H1 (cell line): ENCODE measurements at regions not wholly inside any gene's neighbourhood (a gene's known extent, or its start where the extent isn't known, plus 50 kb on each side); places are given as distances from the start of the nearest gene placed in this dataset.

Experiments
- CTCF ChIA-PET: fragments of 300-600 bp; sonication (Branson Sonifier 250); formaldehyde crosslinking; loops from one replicate; lab custom pipeline; 2021; ENCODE audit not compliant: partially characterized antibody; lab: Charles Lee
- POLR2A ChIA-PET: fragments of 300-600 bp; sonication (Branson Sonifier 250); formaldehyde crosslinking; loops from one replicate; lab custom pipeline; 2021; ENCODE audit warnings: inconsistent platforms; ENCODE audit not compliant: partially characterized antibody; lab: Charles Lee
- DNase-seq, 2 experiments: peaks; one replicate each; pipeline versions ENCODE4 v3.0.0 to v3.0.0-alpha.2; 2010 to 2022; ENCODE audit warnings: low spot score in 2 of 2, low read depth in 1 of 2, mixed read lengths in 1 of 2
- FAIRE-seq: peaks from 2 replicates; lab custom pipeline; 2011; peaks lifted over from hg19 to GRCh38; lab: Jason Lieb, UNC
- H2AFZ ChIP-seq: 2 replicates; pipeline ENCODE4 v1.8.1; 2012; ENCODE audit warnings: low read length, inconsistent platforms
- H2AK5ac ChIP-seq: 2 replicates; pipeline ENCODE4 v1.6.1; 2013; ENCODE audit warnings: low read depth, low read length
- H2BK120ac ChIP-seq: replicated peaks from 2 replicates; pipeline ENCODE3; 2013; ENCODE audit warnings: low read depth, low read length, inconsistent platforms
- H2BK12ac ChIP-seq: 2 replicates; pipeline ENCODE4 v1.6.1; 2013; ENCODE audit warnings: low read depth, low read length
- H2BK15ac ChIP-seq: 2 replicates; pipeline ENCODE4 v1.6.1; 2013; ENCODE audit warnings: low read length
- H2BK20ac ChIP-seq: 2 replicates; pipeline ENCODE4 v1.6.1; 2013; ENCODE audit warnings: low read length
- H2BK5ac ChIP-seq: 2 replicates; pipeline ENCODE4 v1.6.1; 2013; ENCODE audit warnings: low read depth, low read length
- H3K14ac ChIP-seq: 2 replicates; pipeline ENCODE4 v1.6.1; 2013; ENCODE audit warnings: inconsistent platforms; ENCODE audit not compliant: insufficient read length
- H3K18ac ChIP-seq: 2 replicates; pipeline ENCODE4 v1.6.1; 2013; ENCODE audit warnings: low read length; ENCODE audit errors: extremely low read depth
- H3K23ac ChIP-seq: 2 replicates; pipeline ENCODE4 v1.6.1; 2013; ENCODE audit warnings: inconsistent platforms; ENCODE audit not compliant: insufficient read length
- H3K23me2 ChIP-seq: 2 replicates; pipeline ENCODE4 v1.6.1; 2013; ENCODE audit warnings: low read depth, low read length
- H3K27ac ChIP-seq: 2 replicates; pipeline ENCODE4 v1.6.1; 2011; ENCODE audit warnings: low read depth, low read length, inconsistent platforms
- H3K27me3 ChIP-seq, 4 experiments: replicated peaks in 1 of 4; 1 replicate in 1 of 4; 2 replicates in 3 of 4; pipeline versions ENCODE4 v1.6.1 to v1.8.1; 2011 to 2013; ENCODE audit warnings: low read length in 3 of 4, mild to moderate bottlenecking in 3 of 4, inconsistent platforms in 2 of 4, mixed read lengths in 2 of 4, moderate library complexity in 1 of 4; ENCODE audit not compliant: control insufficient read depth in 3 of 4, insufficient read depth in 3 of 4; ENCODE audit errors: extremely low read depth in 1 of 4
- H3K36me3 ChIP-seq, 4 experiments: 2 replicates each; pipeline versions ENCODE4 v1.6.1 to v1.8.1; 2011 to 2013; ENCODE audit warnings: mild to moderate bottlenecking in 4 of 4, low read length in 3 of 4, moderate library complexity in 2 of 4, control low read depth in 1 of 4, inconsistent platforms in 1 of 4; ENCODE audit not compliant: insufficient read depth in 4 of 4, control insufficient read depth in 2 of 4
- H3K4ac ChIP-seq: replicated peaks from 2 replicates; pipeline ENCODE3; 2013; ENCODE audit warnings: low read length, low read depth, mixed read lengths, inconsistent platforms; ENCODE audit not compliant: insufficient read length
- H3K4me1 ChIP-seq, 4 experiments: replicated peaks in 1 of 4; 1 replicate in 1 of 4; 2 replicates in 3 of 4; pipeline versions ENCODE4 v1.6.1 to v1.8.1; 2011 to 2013; ENCODE audit warnings: low read length in 3 of 4, inconsistent platforms in 2 of 4, mixed read lengths in 1 of 4; ENCODE audit not compliant: insufficient read depth in 4 of 4, control insufficient read depth in 3 of 4
- H3K4me2 ChIP-seq, 2 experiments: 2 replicates each; pipeline versions ENCODE4 v1.6.1 to v1.8.1; 2011 to 2013; ENCODE audit warnings: low read depth in 2 of 2, low read length in 2 of 2, control low read depth in 1 of 2, inconsistent platforms in 1 of 2, mild to moderate bottlenecking in 1 of 2; ENCODE audit not compliant: insufficient read depth in 1 of 2
- H3K4me3 ChIP-seq, 4 experiments: fragments of 200-600, 300-600 bp in 1 of 4; sonication (generic), shearing (Covaris generic), sonication (Bioruptor Twin) in 1 of 4; 2 replicates each; pipeline versions ENCODE4 v1.5.1 to v1.8.1; 2011 to 2016; ENCODE audit warnings: low read length in 4 of 4, low read depth in 3 of 4, control low read depth in 2 of 4, inconsistent platforms in 2 of 4, mild to moderate bottlenecking in 2 of 4, mixed read lengths in 1 of 4, moderate library complexity in 1 of 4; ENCODE audit not compliant: insufficient read depth in 2 of 4; ENCODE audit errors: extremely low read depth in 1 of 4
- H3K56ac ChIP-seq: replicated peaks from 2 replicates; pipeline ENCODE3; 2013; ENCODE audit warnings: low read depth, mild to moderate bottlenecking, mixed read lengths, low read length, inconsistent platforms; ENCODE audit not compliant: insufficient read length
- H3K79me1 ChIP-seq: 2 replicates; pipeline ENCODE4 v1.6.1; 2013; ENCODE audit warnings: low read depth, low read length, control low read depth
- H3K79me2 ChIP-seq, 2 experiments: 2 replicates each; pipeline versions ENCODE4 v1.6.1 to v1.8.1; 2012 to 2013; ENCODE audit warnings: low read length in 2 of 2, mild to moderate bottlenecking in 2 of 2, inconsistent platforms in 1 of 2; ENCODE audit not compliant: insufficient read depth in 2 of 2, control insufficient read depth in 1 of 2
- H3K9ac ChIP-seq, 4 experiments: replicated peaks in 1 of 4; 1 replicate in 1 of 4; 2 replicates in 3 of 4; pipeline versions ENCODE4 v1.6.1 to v1.8.1; 2011 to 2013; ENCODE audit warnings: low read depth in 3 of 4, low read length in 3 of 4, control low read depth in 2 of 4, mild to moderate bottlenecking in 2 of 4, moderate library complexity in 2 of 4, inconsistent platforms in 1 of 4; ENCODE audit errors: extremely low read depth in 1 of 4
- H3K9me3 ChIP-seq, 2 experiments: 2 replicates each; pipeline versions ENCODE4 v1.6.1 to v1.8.1; 2012 to 2013; ENCODE audit warnings: mild to moderate bottlenecking in 2 of 2, moderate library complexity in 2 of 2, control low read depth in 1 of 2, inconsistent platforms in 1 of 2, low read depth in 1 of 2, low read length in 1 of 2, mixed read lengths in 1 of 2; ENCODE audit not compliant: insufficient read depth in 2 of 2
- H4K20me1 ChIP-seq, 2 experiments: replicated peaks in 1 of 2; 2 replicates each; pipeline versions ENCODE3 to v1.8.1; 2011 to 2013; ENCODE audit warnings: inconsistent platforms in 2 of 2, low read length in 2 of 2, mild to moderate bottlenecking in 1 of 2; ENCODE audit not compliant: insufficient read depth in 2 of 2, control insufficient read depth in 1 of 2
- H4K5ac ChIP-seq: 2 replicates; pipeline ENCODE4 v1.6.1; 2013; ENCODE audit warnings: low read length, low read depth, mixed read lengths, inconsistent platforms; ENCODE audit not compliant: insufficient read length
- H4K8ac ChIP-seq: 2 replicates; pipeline ENCODE4 v1.8.0; 2013; ENCODE audit warnings: mild to moderate bottlenecking, moderate library complexity, low read length, inconsistent platforms; ENCODE audit not compliant: insufficient read depth; ENCODE audit errors: extremely low read depth
- H4K91ac ChIP-seq: replicated peaks from 2 replicates; pipeline ENCODE3; 2013; ENCODE audit warnings: low read length, mixed read lengths, inconsistent platforms; ENCODE audit not compliant: insufficient read length
- ATF2 ChIP-seq: IDR thresholded peaks from 2 replicates; pipeline ENCODE4 v1.6.1; 2012; ENCODE audit warnings: low read length, inconsistent platforms
- EZH2 ChIP-seq: fragments of 200-600 bp; sonication (generic); IDR thresholded peaks from 2 replicates; pipeline ENCODE4 v1.7.1; 2012; ENCODE audit warnings: low read depth, mild to moderate bottlenecking, moderate library complexity, low read length, inconsistent platforms; ENCODE audit not compliant: severe bottlenecking
- KDM5A ChIP-seq: fragments of 200-600 bp; IDR thresholded peaks from 2 replicates; pipeline ENCODE4 v1.7.1; 2012; ENCODE audit warnings: mild to moderate bottlenecking, low read length, inconsistent platforms, mixed read lengths
- MAFK ChIP-seq: IDR thresholded peaks from 2 replicates; pipeline ENCODE4 v1.6.1; 2012; ENCODE audit warnings: low read depth, mild to moderate bottlenecking, improper control_type of control experiment, low read length
- PHF8 ChIP-seq: fragments of 200-600 bp; sonication (generic); conservative IDR thresholded peaks from 2 replicates; pipeline ENCODE4 v1.7.1; 2012; ENCODE audit warnings: low read depth, mild to moderate bottlenecking, inconsistent platforms, low read length, moderate library complexity
- POLR2A ChIP-seq, 2 experiments: IDR thresholded peaks; 1 replicate in 1 of 2; 2 replicates in 1 of 2; pipeline ENCODE4 v1.6.1; 2011; ENCODE audit warnings: low read depth in 2 of 2, low read length in 2 of 2, mild to moderate bottlenecking in 2 of 2; ENCODE audit errors: control extremely low read depth in 1 of 2
- POLR2AphosphoS5 ChIP-seq: IDR thresholded peaks from 2 replicates; pipeline ENCODE4 v1.6.1; 2011; ENCODE audit warnings: low read depth, low read length
- RXRA ChIP-seq: IDR thresholded peaks from 2 replicates; pipeline ENCODE4 v1.6.1; 2011; ENCODE audit warnings: low read depth, mild to moderate bottlenecking, low read length, moderate library complexity; ENCODE audit not compliant: insufficient read depth
- SIN3A ChIP-seq, 2 experiments: IDR thresholded peaks in 1 of 2; conservative IDR thresholded peaks in 1 of 2; 2 replicates each; pipeline ENCODE4 v1.6.1; 2011 to 2012; ENCODE audit warnings: low read length in 2 of 2, improper control_type of control experiment in 1 of 2, low read depth in 1 of 2, mild to moderate bottlenecking in 1 of 2
- YY1 ChIP-seq: IDR thresholded peaks from 2 replicates; pipeline ENCODE4 v1.6.1; 2011; ENCODE audit warnings: low read depth, mild to moderate bottlenecking, low read length
- WGBS, 2 experiments: shearing (Covaris generic) in 1 of 2; methylation state at CpG; one replicate each; pipeline versions ENCODE4 v1.1.6 to v1.1.7; 2013 to 2015; ENCODE audit warnings: low lambda C conversion rate in 2 of 2, mixed read lengths in 2 of 2, inconsistent platforms in 1 of 2, low coverage in 1 of 2, missing lambda C conversion rate in 1 of 2; ENCODE audit not compliant: insufficient replicate concordance in 2 of 2, insufficient coverage in 1 of 2, insufficient read length in 1 of 2; ENCODE audit errors: extremely low coverage in 1 of 2, missing lambda C conversion rate in 1 of 2; 5-methylcytosine and 5-hydroxymethylcytosine counted together

- Histone ChIP-seq H3K18ac (no peak overlapping the region), H3K4ac (no peak overlapping the region), H2BK15ac (no peak overlapping the region), H3K27ac (no peak overlapping the region), H3K14ac (no peak overlapping the region), H2BK120ac (no peak overlapping the region), H3K4me3 (no peak overlapping the region), H3K79me2 (no peaks in the 10 kb centered on the region), H3K9ac (no peak overlapping the region), H2BK12ac (no peak overlapping the region), H3K36me3 (no peaks in the 10 kb centered on the region), H3K79me1 (no peaks in the 10 kb centered on the region), H3K27me3 (no peaks in the 10 kb centered on the region), H3K4me1 (no peaks in the 10 kb centered on the region), H3K9me3 (0 out of 4 replicates have a peak, but pooled peaks cover 0 to 5% of the 10 kb centered on the region in 2 experiments), H4K20me1 (no peaks in the 10 kb centered on the region), H2BK20ac (no peak overlapping the region), H2AK5ac (no peak overlapping the region), H2AFZ (no peak overlapping the region), H3K56ac (no peak overlapping the region), H3K23me2 (no peaks in the 10 kb centered on the region), H4K91ac (no peak overlapping the region), H2BK5ac (no peak overlapping the region), H3K4me2 (no peak overlapping the region), H3K23ac (no peak overlapping the region), H4K5ac (no peak overlapping the region), H4K8ac (no peak overlapping the region)
- CTCF ChIA-PET: no interaction called here
- WGBS, 2 experiments: 100% methylated on average over 2 of the region's 2 CpGs; no CpG with 5 or more reads in 1 of the 2 experiments
- POLR2A ChIA-PET: no interaction called here
- FAIRE-seq (no peak), DNase-seq (no peak)
- no peak for TF ChIP-seq KDM5A
- no peak for TF ChIP-seq SIN3A (conservative IDR thresholded peaks at IDR 0.05 in 1 of 2, IDR thresholded peaks at IDR 0.05 in 1 of 2; ENCODE audit: low read depth in 1 of 2, low read length in 2 of 2)
- no peak for TF ChIP-seq POLR2A (IDR thresholded peaks at IDR 0.05; ENCODE audit: control extremely low read depth in 1 of 2, low read depth in 2 of 2, low read length in 2 of 2)
- TF ChIP-seq ATF2: no peak
- no peak for TF ChIP-seq RXRA
- no peak for TF ChIP-seq MAFK
- no peak for TF ChIP-seq POLR2AphosphoS5
- no peak for TF ChIP-seq EZH2
- TF ChIP-seq YY1: no peak
- TF ChIP-seq PHF8: no peak
Observed at GRCh38 chr5:111626473-111627148, 114.3 kb upstream of the STARD4 start.
